ENCODE measurements at regions not wholly inside any gene's neighbourhood (a gene's known extent, or its start where the extent isn't known, plus 50 kb on each side); places are given as distances from the start of the nearest gene placed in this dataset.
"Not testable (repeated sequence)": the region's sequence is repeated elsewhere in the genome, so short reads cannot be mapped to it uniquely, and the experiment has no call there.

DNA sequence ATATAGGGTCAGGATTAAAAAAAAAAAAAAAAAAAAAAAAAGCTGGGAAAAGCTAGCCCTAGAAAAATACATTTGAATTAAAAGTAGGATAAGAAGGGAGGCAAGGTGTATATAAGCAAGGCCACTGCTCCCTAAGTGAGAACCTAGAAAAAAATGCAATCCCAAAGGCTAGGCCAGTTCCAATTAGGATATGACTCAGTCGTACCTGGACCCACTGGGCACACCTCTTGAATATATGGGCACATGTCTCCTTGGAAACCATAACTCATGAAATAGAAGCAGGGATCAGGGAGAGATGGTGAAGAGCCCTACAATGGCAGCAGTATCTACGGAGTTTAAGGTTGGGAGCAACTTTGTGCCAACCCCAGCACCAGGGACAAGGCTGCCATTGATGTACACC lies 314.1 kb upstream of the IL12A start:
- no peaks in the 10 kb centered on the region for H3K27me3 ChIP-seq (ENCODE audit: control insufficient read depth, insufficient read depth, low read length)
- H3K4me3 ChIP-seq (ENCODE audit: low read depth, low read length), result no peak overlapping the region
- H3K36me3 ChIP-seq (ENCODE audit: control insufficient read depth, insufficient read depth, low read length), result no peaks in the 10 kb centered on the region
- no peak for DNase-seq (ENCODE audit: low read depth)
- TF ChIP-seq, protein P1, sequence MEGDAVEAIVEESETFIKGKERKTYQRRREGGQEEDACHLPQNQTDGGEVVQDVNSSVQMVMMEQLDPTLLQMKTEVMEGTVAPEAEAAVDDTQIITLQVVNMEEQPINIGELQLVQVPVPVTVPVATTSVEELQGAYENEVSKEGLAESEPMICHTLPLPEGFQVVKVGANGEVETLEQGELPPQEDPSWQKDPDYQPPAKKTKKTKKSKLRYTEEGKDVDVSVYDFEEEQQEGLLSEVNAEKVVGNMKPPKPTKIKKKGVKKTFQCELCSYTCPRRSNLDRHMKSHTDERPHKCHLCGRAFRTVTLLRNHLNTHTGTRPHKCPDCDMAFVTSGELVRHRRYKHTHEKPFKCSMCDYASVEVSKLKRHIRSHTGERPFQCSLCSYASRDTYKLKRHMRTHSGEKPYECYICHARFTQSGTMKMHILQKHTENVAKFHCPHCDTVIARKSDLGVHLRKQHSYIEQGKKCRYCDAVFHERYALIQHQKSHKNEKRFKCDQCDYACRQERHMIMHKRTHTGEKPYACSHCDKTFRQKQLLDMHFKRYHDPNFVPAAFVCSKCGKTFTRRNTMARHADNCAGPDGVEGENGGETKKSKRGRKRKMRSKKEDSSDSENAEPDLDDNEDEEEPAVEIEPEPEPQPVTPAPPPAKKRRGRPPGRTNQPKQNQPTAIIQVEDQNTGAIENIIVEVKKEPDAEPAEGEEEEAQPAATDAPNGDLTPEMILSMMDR (IDR thresholded peaks at IDR 0.05; ENCODE audit: insufficient read depth, low read length, poor library complexity, severe bottlenecking), result no peak

DNA sequence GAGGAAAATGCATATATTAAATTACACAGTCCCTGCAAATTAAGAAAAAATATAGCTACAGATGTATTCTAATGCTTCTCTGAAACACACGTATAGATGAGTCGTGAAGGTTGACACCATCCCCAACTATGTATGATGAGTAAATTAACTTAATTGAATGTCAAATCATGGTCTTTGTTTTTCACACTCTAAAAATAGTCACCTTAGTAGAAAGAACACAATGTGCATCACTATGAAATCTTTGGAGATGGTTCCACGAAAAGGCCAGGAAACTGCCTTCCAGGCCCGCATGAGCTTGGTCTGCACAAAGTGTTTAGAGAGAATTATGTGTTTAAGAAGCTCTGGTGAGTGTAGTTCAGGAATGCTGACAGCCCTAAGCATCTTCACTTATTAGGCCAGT lies 313.4 kb upstream of the IL12A start:
- no peaks in the 10 kb centered on the region for H3K36me3 ChIP-seq (ENCODE audit: control insufficient read depth, insufficient read depth, low read length)
- no peak overlapping the region for H3K4me3 ChIP-seq (ENCODE audit: low read depth, low read length)
- no peak for DNase-seq (ENCODE audit: low read depth)
- no peaks in the 10 kb centered on the region for H3K27me3 ChIP-seq (ENCODE audit: control insufficient read depth, insufficient read depth, low read length)
- TF ChIP-seq, protein P1 (IDR thresholded peaks at IDR 0.05; ENCODE audit: insufficient read depth, low read length, poor library complexity, severe bottlenecking), result no peak

DNA sequence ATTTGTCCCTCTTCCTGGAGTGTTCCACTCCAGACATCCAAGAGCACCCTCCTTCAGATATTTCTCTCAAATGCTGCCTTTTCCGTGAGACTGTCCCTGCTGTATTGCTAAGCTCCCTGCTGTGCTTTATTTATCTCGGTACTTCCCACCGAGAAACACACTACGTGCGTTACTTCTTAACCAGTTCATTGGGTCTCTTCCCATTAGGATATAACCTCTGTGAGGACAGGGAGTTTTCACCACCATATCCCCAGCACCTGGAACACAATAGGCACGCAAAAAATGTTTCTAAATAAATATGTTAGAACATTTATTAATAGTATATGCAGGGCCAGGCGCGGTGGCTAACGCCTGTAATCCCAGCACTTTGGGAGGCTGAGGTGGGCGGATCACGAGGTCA lies 308.7 kb upstream of the IL12A start:
- DNase-seq (ENCODE audit: low read depth), result no peak
- TF ChIP-seq, protein P1 (IDR thresholded peaks at IDR 0.05; ENCODE audit: insufficient read depth, low read length, poor library complexity, severe bottlenecking), result no peak

DNA sequence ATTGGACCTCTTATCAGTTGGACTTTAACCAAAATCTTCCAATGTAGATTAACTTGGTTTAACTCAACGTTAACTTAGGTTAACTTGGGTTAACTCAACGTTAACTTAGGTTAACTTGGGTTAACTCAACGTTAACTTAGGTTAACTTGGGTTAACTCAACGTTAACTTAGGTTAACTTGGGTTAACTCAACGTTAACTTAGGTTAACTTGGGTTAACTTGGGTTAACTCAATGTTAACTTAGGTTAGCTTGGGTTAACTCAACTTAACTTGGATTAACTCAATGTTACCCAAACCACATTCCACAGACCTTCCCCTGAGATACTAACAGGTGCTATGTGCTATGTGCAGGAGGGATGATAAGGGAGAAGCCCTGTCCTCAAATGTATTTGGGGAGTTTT lies 306.9 kb upstream of the IL12A start:
- H3K4me3 ChIP-seq (ENCODE audit: low read depth, low read length); H3K36me3 ChIP-seq (ENCODE audit: control insufficient read depth, insufficient read depth, low read length); DNase-seq (ENCODE audit: low read depth); H3K27me3 ChIP-seq (ENCODE audit: control insufficient read depth, insufficient read depth, low read length): not testable (repeated sequence)

More for the DNA sequence above, 308.7 kb upstream of the IL12A start:
- no peak overlapping the region for H3K4me3 ChIP-seq (ENCODE audit: low read depth, low read length)
- no peaks in the 10 kb centered on the region for H3K36me3 ChIP-seq (ENCODE audit: control insufficient read depth, insufficient read depth, low read length)
- H3K27me3 ChIP-seq (ENCODE audit: control insufficient read depth, insufficient read depth, low read length), result no peaks in the 10 kb centered on the region

DNA sequence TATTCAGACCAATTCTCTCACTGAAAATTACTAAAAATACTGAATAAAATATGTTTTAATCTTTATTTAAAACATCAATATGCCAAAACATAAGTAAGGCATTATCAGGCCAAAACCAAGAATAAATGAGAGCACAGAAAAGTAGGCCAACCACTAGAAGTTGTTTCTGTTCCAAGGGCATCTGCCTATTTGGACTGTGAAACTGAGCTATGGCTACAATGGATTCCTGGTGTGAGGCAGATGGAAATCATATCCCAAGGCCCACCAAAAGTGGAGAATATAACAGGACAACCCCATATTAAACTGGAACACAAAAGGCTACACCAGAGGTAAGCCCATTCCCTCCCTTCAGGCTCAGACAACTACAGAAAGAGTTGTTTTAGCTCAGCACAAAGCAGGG lies 302.8 kb upstream of the IL12A start:
- DNase-seq (ENCODE audit: low read depth), result no peak
- Histone ChIP-seq H3K36me3 (ENCODE audit: control insufficient read depth, insufficient read depth, low read length) (no peaks in the 10 kb centered on the region), H3K4me3 (ENCODE audit: low read depth, low read length) (no peak overlapping the region), H3K27me3 (ENCODE audit: control insufficient read depth, insufficient read depth, low read length) (no peaks in the 10 kb centered on the region)
- TF ChIP-seq, protein P1 (IDR thresholded peaks at IDR 0.05; ENCODE audit: insufficient read depth, low read length, poor library complexity, severe bottlenecking), result no peak

DNA sequence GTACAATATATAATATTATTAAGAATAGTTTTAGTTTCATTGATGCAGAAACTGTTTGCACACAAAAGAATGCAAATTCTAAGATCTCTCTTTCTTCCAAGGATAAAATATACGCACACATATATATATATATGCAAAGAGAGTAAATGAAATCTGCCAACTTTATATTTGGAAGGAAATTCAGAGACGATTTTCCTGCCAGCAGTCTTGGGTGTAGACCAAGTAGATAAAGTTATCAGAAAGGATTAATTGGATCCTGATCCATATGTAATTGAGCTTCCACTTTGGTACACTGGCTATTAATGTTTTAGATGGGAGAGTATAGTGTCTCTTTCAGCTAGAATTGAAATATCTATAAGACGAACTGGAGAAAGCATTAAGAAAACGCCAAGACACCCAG lies 295.4 kb upstream of the IL12A start:
- no peak overlapping the region for H3K4me3 ChIP-seq (ENCODE audit: low read depth, low read length)
- TF ChIP-seq, protein P1 (IDR thresholded peaks at IDR 0.05; ENCODE audit: insufficient read depth, low read length, poor library complexity, severe bottlenecking), result no peak
- no peaks in the 10 kb centered on the region for H3K27me3 ChIP-seq (ENCODE audit: control insufficient read depth, insufficient read depth, low read length)
- H3K36me3 ChIP-seq (ENCODE audit: control insufficient read depth, insufficient read depth, low read length), result no peaks in the 10 kb centered on the region
- no peak for DNase-seq (ENCODE audit: low read depth)
